Gastroesophageal sphincter (tissue), 4 donors: ENCODE measurements at regions not wholly inside any gene's neighbourhood (a gene's known extent, or its start where the extent isn't known, plus 50 kb on each side); places are given as distances from the start of the nearest gene placed in this dataset.

Experiments used
- ATAC-seq: fragments of 150-250 bp; one replicate; pipeline ENCODE4 v1.9.1; 2016; ENCODE audit warnings: mild to moderate bottlenecking, moderate library complexity
- H3K27ac ChIP-seq, 4 donors: fragments of 200-600 bp; sonication (generic) in 3 of 4; 1 replicate in 3 of 4; 2 replicates in 1 of 4; pipeline ENCODE4 v1.5.1; 2016 to 2019
- H3K27me3 ChIP-seq: fragments of 200-600 bp; sonication (generic); one replicate; pipeline ENCODE4 v1.5.1; 2019
- H3K36me3 ChIP-seq, 2 donors: fragments of 200-600 bp; sonication (generic); one replicate each; pipeline ENCODE4 v1.5.1; 2019; ENCODE audit warnings: control low read depth in 1 of 2
- H3K4me1 ChIP-seq, 3 donors: fragments of 200-600 bp; sonication (generic); 1 replicate in 2 of 3; 2 replicates in 1 of 3; pipeline ENCODE4 v1.5.1; 2016 to 2019; ENCODE audit warnings: control low read depth in 2 of 3
- H3K4me3 ChIP-seq, 2 donors: fragments of 200-600 bp; sonication (generic); one replicate each; pipeline ENCODE4 v1.5.1; 2019; ENCODE audit warnings: mild to moderate bottlenecking in 1 of 2, moderate library complexity in 1 of 2
- H3K9me3 ChIP-seq, 3 donors: fragments of 200-600 bp; sonication (generic); one replicate each; pipeline ENCODE4 v1.5.1; 2017 to 2019; ENCODE audit warnings: control low read depth in 2 of 3
- CTCF ChIP-seq, 4 experiments: fragments of 200-600 bp in 2 of 4; fragments of 450-650 bp in 2 of 4; sonication (generic) in 1 of 4; IDR thresholded peaks; one replicate each; pipeline ENCODE4 v1.5.1; 2017 to 2019; ENCODE audit warnings: antibody characterized with exemption in 4 of 4, mild to moderate bottlenecking in 2 of 4, moderate library complexity in 2 of 4
- EP300 ChIP-seq: sonication (generic); formaldehyde crosslinking; IDR thresholded peaks from one replicate; pipeline ENCODE4 v1.6.1; 2017; ENCODE audit warnings: antibody characterized with exemption, mild to moderate bottlenecking
- POLR2A ChIP-seq, 2 donors: fragments of 450-650 bp; IDR thresholded peaks; one replicate each; pipeline ENCODE4 v1.6.1; 2017; ENCODE audit warnings: antibody characterized with exemption in 2 of 2, mild to moderate bottlenecking in 2 of 2, moderate library complexity in 1 of 2
- POLR2AphosphoS5 ChIP-seq: sonication (generic); formaldehyde crosslinking; IDR thresholded peaks from one replicate; pipeline ENCODE4 v1.6.1; 2017; ENCODE audit warnings: antibody characterized with exemption
- WGBS, 2 donors: methylation state at CpG; one replicate each; pipeline ENCODE4 v1.1.5; 2018; ENCODE audit warnings: low coverage in 1 of 2; 5-methylcytosine and 5-hydroxymethylcytosine counted together

DNA sequence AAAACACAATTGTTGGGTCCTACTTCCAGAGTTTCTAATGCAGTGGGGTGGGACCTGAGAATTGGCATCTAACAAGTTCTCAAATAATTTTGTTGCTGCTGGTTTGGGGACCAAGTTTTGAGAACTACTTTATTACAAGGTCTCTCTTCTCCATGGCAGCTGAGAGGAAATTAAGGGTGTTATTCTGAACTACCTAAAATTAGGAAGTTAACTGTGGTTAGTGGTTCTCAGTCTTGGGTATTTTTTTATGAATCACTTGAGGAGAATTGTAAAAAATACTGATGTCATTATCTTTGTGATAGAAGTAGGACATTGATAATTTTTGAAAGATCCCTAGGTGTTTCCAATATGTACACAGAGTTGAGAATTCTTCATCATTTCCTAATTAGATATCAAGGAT lies 210.2 kb downstream of the MC4R start:
- H3K4me3 ChIP-seq, result no peak overlapping the region
- no peak overlapping the region for H3K27ac ChIP-seq
- H3K36me3 ChIP-seq, result no peaks in the 10 kb centered on the region
- TF ChIP-seq POLR2AphosphoS5 (no peak), POLR2A (IDR thresholded peaks at IDR 0.05) (no peak), CTCF (IDR thresholded peaks at IDR 0.05) (no peak), EP300 (no peak)
- no peaks in the 10 kb centered on the region for H3K4me1 ChIP-seq
- ATAC-seq, result no peak
- H3K27me3 ChIP-seq, result no peaks in the 10 kb centered on the region
- H3K9me3 ChIP-seq, result no peaks in the 10 kb centered on the region

DNA sequence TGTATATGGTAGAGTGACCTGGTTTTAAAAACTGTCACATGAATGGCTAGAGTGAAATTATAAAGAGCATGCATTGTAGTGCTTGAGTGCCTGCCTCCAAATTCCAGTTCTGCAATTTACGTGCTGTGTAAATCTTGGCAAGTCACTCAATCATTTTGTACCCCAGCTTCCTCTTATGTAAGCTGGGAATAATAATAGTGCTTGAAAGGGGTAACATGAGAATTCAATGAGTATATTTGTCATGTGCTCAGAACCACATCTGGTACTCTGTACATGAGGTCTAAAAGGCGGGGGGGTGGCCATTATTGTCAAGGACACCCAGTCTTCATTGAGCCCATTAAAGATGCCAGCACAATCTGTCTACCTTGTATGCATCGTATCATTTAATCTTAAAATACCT lies 214.8 kb downstream of the MC4R start:
- no peak overlapping the region for H3K4me3 ChIP-seq
- no peaks in the 10 kb centered on the region for H3K27me3 ChIP-seq
- H3K27ac ChIP-seq, result no peak overlapping the region
- no peaks in the 10 kb centered on the region for H3K9me3 ChIP-seq
- WGBS, 2 donors, result 77 to 79% methylated on average over 3 of the region's 3 CpGs
- no peaks in the 10 kb centered on the region for H3K36me3 ChIP-seq
- TF ChIP-seq POLR2A (IDR thresholded peaks at IDR 0.05) (no peak), POLR2AphosphoS5 (no peak), EP300 (no peak), CTCF (IDR thresholded peaks at IDR 0.05) (no peak)
- no peak for ATAC-seq
- no peaks in the 10 kb centered on the region for H3K4me1 ChIP-seq

- TF ChIP-seq CTCF (IDR thresholded peaks at IDR 0.05) (no peak), EP300 (no peak), POLR2A (IDR thresholded peaks at IDR 0.05) (no peak), POLR2AphosphoS5 (no peak)
- Histone ChIP-seq H3K36me3 (no peaks in the 10 kb centered on the region), H3K4me3 (no peak overlapping the region), H3K27ac (no peak overlapping the region), H3K27me3 (no peaks in the 10 kb centered on the region), H3K9me3 (no peaks in the 10 kb centered on the region), H3K4me1 (no peaks in the 10 kb centered on the region)
- WGBS, 2 donors, result 80 to 86% methylated on average over 3 of the region's 3 CpGs
- no peak for ATAC-seq
Observed at GRCh38 chr18:60153376-60153775, 219.2 kb downstream of the MC4R start.

DNA sequence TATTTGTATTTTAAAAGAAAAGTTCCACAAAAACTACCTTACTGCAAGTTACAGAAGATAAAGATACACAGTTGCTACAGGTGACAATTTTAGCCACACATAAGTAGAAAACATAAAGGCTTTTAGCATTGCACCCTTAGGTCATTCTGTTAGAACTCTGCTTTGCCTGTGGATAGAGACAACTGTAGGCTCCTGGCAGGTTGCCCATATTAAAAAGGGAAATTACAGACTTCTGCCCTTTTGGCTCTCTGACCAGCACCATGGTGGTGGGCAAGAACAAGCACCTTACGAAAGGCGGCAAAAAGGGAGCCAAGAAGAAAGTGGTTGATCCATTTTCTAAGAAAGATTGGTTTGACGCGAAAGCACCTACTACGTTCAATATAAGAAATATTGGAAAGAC lies 223.3 kb downstream of the MC4R start:
- ATAC-seq, result no peak
- no peak for TF ChIP-seq CTCF (IDR thresholded peaks at IDR 0.05)
- no peak for TF ChIP-seq EP300
- TF ChIP-seq POLR2AphosphoS5, result no peak
- TF ChIP-seq POLR2A (IDR thresholded peaks at IDR 0.05), result no peak
- Histone ChIP-seq H3K4me1 (peaks cover 0 to 8% (median 0%) of the 10 kb centered on the region in 3 donors), H3K4me3 (no peak overlapping the region), H3K9me3 (no peaks in the 10 kb centered on the region), H3K27ac (no peak overlapping the region), H3K27me3 (no peaks in the 10 kb centered on the region), H3K36me3 (no peaks in the 10 kb centered on the region)
- 88% methylated on average over 5 of the region's 5 CpGs; no CpG with 5 or more reads in 1 of the 2 donors for WGBS, 2 donors

GRCh38 chr18:60147323-60147722 lies 225.3 kb downstream of the MC4R start:
- Histone ChIP-seq H3K27ac (no peak overlapping the region), H3K4me3 (no peak overlapping the region), H3K9me3 (no peaks in the 10 kb centered on the region), H3K4me1 (peaks cover 0 to 15% (median 0%) of the 10 kb centered on the region in 3 donors), H3K27me3 (no peaks in the 10 kb centered on the region), H3K36me3 (no peaks in the 10 kb centered on the region)
- no peak for ATAC-seq
- 60 to 63% methylated on average over 5 of the region's 5 CpGs for WGBS, 2 donors
- no peak for TF ChIP-seq POLR2AphosphoS5
- TF ChIP-seq EP300, result no peak
- no peak for TF ChIP-seq POLR2A (IDR thresholded peaks at IDR 0.05)
- TF ChIP-seq CTCF (IDR thresholded peaks at IDR 0.05), result no peak
